Left ventricle myocardium inferior (tissue), 1 donor: ENCODE measurements at regions not wholly inside any gene's neighbourhood (a gene's known extent, or its start where the extent isn't known, plus 50 kb on each side); places are given as distances from the start of the nearest gene placed in this dataset.

ENCODE experiments used
- DNase-seq: peaks from one replicate; pipeline ENCODE4 v3.0.0-alpha.2; 2020
- H3K27ac ChIP-seq: fragments of 200-600 bp; replicated peaks from 2 replicates; pipeline ENCODE4 v1.8.0; 2021
- H3K27me3 ChIP-seq: fragments of 200-600 bp; 2 replicates; pipeline ENCODE4 v1.8.0; 2021; ENCODE audit warnings: low read depth
- H3K36me3 ChIP-seq: fragments of 200-600 bp; 2 replicates; pipeline ENCODE4 v1.8.0; 2021
- H3K4me1 ChIP-seq: fragments of 200-600 bp; 2 replicates; pipeline ENCODE4 v1.8.0; 2021
- H3K4me3 ChIP-seq: fragments of 200-600 bp; 2 replicates; pipeline ENCODE4 v1.8.0; 2021; ENCODE audit warnings: mild to moderate bottlenecking, moderate library complexity
- H3K9me3 ChIP-seq: fragments of 200-600 bp; replicated peaks from 2 replicates; pipeline ENCODE4 v1.8.0; 2021
- intact Hi-C: fragments of 100-400 bp; cut with micrococcal nuclease; formaldehyde crosslinking; loops from one replicate; pipeline ENCODE4 v1.11.0; 2022
- TF ChIP-seq, protein P1 (sequence below): fragments of 200-600 bp; IDR thresholded peaks from 2 replicates; pipeline ENCODE4 v1.8.0; 2021; ENCODE audit warnings: antibody characterized with exemption, mild to moderate bottlenecking, borderline replicate concordance
- donor health status: DM: no; HTN: yes; CAD: no; lungs with severe emphysema.

- Histone ChIP-seq H3K36me3 (no peaks in the 10 kb centered on the region), H3K9me3 (no peaks in the 10 kb centered on the region), H3K4me3 (no peak overlapping the region), H3K27me3 (peaks cover 99% of the 10 kb centered on the region), H3K27ac (no peak overlapping the region), H3K4me1 (no peaks in the 10 kb centered on the region)
- TF ChIP-seq, protein P1, sequence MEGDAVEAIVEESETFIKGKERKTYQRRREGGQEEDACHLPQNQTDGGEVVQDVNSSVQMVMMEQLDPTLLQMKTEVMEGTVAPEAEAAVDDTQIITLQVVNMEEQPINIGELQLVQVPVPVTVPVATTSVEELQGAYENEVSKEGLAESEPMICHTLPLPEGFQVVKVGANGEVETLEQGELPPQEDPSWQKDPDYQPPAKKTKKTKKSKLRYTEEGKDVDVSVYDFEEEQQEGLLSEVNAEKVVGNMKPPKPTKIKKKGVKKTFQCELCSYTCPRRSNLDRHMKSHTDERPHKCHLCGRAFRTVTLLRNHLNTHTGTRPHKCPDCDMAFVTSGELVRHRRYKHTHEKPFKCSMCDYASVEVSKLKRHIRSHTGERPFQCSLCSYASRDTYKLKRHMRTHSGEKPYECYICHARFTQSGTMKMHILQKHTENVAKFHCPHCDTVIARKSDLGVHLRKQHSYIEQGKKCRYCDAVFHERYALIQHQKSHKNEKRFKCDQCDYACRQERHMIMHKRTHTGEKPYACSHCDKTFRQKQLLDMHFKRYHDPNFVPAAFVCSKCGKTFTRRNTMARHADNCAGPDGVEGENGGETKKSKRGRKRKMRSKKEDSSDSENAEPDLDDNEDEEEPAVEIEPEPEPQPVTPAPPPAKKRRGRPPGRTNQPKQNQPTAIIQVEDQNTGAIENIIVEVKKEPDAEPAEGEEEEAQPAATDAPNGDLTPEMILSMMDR = no peak
- intact Hi-C loops = no loop called here
- DNase-seq = no peak
These were observed 277.9 kb downstream of the NDUFA10 start for GRCh38 chr2:239747274-239747673.

DNA sequence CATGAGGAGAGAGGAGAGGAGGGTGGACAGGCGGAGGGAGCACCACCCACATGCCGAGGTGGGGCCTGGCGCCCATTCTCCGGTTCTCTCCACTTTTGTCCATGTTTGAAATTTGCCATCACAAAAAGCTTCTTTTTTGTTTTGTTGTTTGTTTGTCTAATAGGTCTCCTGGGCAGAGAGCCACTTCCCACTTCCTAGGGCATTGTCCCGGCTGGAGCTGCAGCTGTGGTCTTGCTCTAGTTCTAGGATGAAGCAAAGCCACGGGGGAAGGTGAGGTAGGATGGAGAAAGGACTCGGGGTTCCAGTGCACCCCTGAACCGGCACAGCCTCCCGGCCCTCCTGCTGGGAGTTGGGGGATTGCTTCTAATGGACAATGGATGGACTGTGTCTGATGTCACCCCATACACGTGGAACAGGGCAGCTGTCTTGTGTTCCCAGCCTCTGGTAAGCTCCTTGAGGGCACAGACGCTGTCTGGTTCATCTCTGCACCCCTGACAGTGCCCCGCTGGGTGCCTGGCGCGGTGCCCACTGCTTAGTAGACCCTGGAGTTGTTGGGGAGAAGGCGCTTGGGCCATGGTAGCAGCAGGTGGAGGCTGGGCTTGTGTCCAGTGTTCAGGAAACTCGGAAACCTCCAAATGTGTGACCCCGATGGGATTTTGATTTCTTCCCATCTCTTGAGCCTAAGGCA, 278.4 kb downstream of the NDUFA10 start:
- no peak overlapping the region for H3K4me3 ChIP-seq
- DNase-seq = no peak
- H3K27me3 ChIP-seq = peaks cover 98% of the 10 kb centered on the region
- no peaks in the 10 kb centered on the region for H3K4me1 ChIP-seq
- no peaks in the 10 kb centered on the region for H3K36me3 ChIP-seq
- H3K9me3 ChIP-seq = no peaks in the 10 kb centered on the region
- TF ChIP-seq, protein P1 = no peak
- intact Hi-C loops = no loop called here
- no peak overlapping the region for H3K27ac ChIP-seq

GRCh38 chr2:239745386-239746227, 279.5 kb downstream of the NDUFA10 start:
- H3K4me1 ChIP-seq = no peaks in the 10 kb centered on the region
- TF ChIP-seq, protein P1 = no peak
- no peaks in the 10 kb centered on the region for H3K9me3 ChIP-seq
- peaks cover 96% of the 10 kb centered on the region for H3K27me3 ChIP-seq
- H3K36me3 ChIP-seq = no peaks in the 10 kb centered on the region
- intact Hi-C loops = no loop called here
- no peak for DNase-seq
- H3K27ac ChIP-seq = no peak overlapping the region
- no peak overlapping the region for H3K4me3 ChIP-seq

DNA sequence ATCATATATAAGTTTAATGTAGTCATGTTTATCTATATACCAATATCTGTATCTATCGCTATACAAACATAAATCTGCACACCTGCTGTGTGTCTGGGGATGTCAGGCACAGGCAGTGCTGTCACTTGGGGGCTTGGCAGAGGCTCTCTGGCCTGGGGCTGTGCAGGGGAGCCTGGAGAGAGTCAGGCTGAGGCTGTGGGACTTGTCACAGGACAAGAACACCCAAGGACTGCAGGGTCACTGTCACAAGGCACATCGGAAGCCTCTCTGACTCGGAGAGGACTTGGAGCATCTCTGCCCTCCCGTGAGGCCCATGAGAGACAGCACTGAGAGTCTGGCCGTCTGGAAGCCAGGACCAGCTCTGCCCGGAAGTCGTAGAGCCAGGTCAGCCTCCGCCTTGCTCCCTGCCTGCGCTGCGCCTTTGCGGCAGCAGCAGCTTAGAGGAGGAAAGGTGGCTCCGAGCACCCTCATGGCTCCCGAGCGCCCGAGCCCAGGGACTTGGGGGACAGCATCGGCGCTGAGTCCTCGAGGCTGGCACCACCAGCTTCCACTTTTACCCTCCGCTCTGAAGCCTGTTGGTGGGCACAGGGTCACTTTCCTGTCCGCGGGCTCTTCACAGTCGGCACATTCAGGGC, 280.3 kb downstream of the NDUFA10 start:
- intact Hi-C loops = no loop called here
- H3K27me3 ChIP-seq = peaks cover 91% of the 10 kb centered on the region
- no peak for DNase-seq
- H3K27ac ChIP-seq = no peak overlapping the region
- no peaks in the 10 kb centered on the region for H3K4me1 ChIP-seq
- H3K4me3 ChIP-seq = no peak overlapping the region
- TF ChIP-seq, protein P1 = no peak
- no peaks in the 10 kb centered on the region for H3K9me3 ChIP-seq
- H3K36me3 ChIP-seq = no peaks in the 10 kb centered on the region

DNA sequence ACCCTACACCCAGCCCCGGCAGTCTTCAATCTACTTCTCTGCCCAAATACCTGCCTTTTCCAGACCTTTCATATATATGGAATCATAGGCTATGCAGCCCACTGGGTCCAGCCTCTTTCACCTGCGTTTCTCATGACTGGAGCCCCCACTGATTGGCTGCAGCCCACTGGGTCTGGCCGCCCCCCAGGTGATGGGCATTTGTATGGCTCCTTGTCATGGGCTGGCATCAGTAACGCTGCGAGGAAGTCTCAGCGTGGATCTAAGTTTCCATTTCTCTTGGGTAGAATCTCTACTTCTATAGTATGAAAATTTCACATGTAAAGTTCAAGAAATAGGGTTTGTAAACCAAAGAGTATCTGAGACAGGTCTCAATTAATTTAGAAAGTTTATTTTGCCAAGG, 281.9 kb downstream of the NDUFA10 start:
- TF ChIP-seq, protein P1 = no peak
- intact Hi-C loops = no loop called here
- H3K4me3 ChIP-seq = no peak overlapping the region
- peaks cover 75% of the 10 kb centered on the region for H3K27me3 ChIP-seq
- DNase-seq = no peak
- H3K27ac ChIP-seq = no peak overlapping the region
- H3K36me3 ChIP-seq = no peaks in the 10 kb centered on the region
- H3K4me1 ChIP-seq = no peaks in the 10 kb centered on the region
- no peaks in the 10 kb centered on the region for H3K9me3 ChIP-seq
